ENCODE measurements at regions not wholly inside any gene's neighbourhood (a gene's known extent, or its start where the extent isn't known, plus 50 kb on each side); places are given as distances from the start of the nearest gene placed in this dataset.

DNA sequence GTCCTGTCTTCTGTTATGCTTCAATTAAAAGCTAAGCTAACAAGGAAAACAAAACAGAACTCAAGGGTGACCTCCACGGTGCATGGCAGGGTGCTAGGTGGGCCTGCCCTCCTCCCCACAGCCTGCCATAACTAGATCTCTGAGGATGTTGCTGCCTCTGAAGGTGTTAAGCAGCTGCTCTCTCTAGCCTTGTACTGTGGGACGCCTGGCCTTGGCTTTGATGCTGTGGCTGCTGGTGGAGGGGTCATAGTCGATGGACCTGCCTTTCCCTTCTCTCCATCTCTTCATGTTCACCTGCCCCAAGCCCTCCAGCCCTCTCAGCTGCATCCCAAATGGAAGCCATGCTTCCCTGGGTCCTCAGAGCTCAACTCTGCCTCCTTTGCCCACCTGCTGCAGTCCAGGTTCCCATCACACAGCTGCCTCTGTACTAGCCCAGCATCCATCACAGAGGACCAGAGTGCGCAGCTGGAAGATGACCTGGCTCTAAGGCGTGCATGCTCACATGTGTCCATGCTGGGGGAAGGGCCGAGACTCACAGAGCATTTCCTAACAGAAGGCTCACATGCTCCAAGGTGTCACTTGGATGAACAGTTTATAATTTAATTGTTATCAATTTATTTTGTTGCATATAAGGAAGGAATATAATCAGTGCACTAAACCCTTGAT, 180.3 kb upstream of the E2F8 start:
- TF ChIP-seq, protein P1, sequence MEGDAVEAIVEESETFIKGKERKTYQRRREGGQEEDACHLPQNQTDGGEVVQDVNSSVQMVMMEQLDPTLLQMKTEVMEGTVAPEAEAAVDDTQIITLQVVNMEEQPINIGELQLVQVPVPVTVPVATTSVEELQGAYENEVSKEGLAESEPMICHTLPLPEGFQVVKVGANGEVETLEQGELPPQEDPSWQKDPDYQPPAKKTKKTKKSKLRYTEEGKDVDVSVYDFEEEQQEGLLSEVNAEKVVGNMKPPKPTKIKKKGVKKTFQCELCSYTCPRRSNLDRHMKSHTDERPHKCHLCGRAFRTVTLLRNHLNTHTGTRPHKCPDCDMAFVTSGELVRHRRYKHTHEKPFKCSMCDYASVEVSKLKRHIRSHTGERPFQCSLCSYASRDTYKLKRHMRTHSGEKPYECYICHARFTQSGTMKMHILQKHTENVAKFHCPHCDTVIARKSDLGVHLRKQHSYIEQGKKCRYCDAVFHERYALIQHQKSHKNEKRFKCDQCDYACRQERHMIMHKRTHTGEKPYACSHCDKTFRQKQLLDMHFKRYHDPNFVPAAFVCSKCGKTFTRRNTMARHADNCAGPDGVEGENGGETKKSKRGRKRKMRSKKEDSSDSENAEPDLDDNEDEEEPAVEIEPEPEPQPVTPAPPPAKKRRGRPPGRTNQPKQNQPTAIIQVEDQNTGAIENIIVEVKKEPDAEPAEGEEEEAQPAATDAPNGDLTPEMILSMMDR (conservative IDR thresholded peaks at IDR 0.05; ENCODE audit: low read depth, low read length), result no peak
- TF ChIP-seq MAFK (IDR thresholded peaks at IDR 0.05; ENCODE audit: low read depth, low read length), result no peak
